NT2/D1 (cell line): ENCODE measurements at regions not wholly inside any gene's neighbourhood (a gene's known extent, or its start where the extent isn't known, plus 50 kb on each side); places are given as distances from the start of the nearest gene placed in this dataset.

ENCODE experiments used
- SUZ12 ChIP-seq: IDR thresholded peaks from 2 replicates; pipeline ENCODE4 v1.6.1; 2011; ENCODE audit not compliant: insufficient read length, insufficient read depth; ENCODE audit errors: extremely low read depth
- YY1 ChIP-seq: IDR thresholded peaks from 2 replicates; pipeline ENCODE4 v1.6.1; 2011; ENCODE audit not compliant: insufficient read length, insufficient read depth

- TF ChIP-seq YY1 (no peak), SUZ12 (no peak)
Observed at GRCh38 chr3:41026394-41027177, 172.7 kb upstream of the CTNNB1 start.
